Fibroblast of pulmonary artery (primary cell): ENCODE measurements at regions not wholly inside any gene's neighbourhood (a gene's known extent, or its start where the extent isn't known, plus 50 kb on each side); places are given as distances from the start of the nearest gene placed in this dataset.

Source experiments
- DNase-seq: peaks from one replicate; pipeline ENCODE4 v3.0.0-alpha.2; 2010; ENCODE audit warnings: low read depth
- H3K4me3 ChIP-seq: replicated peaks from 2 replicates; pipeline ENCODE4 v1.5.1; 2011; ENCODE audit warnings: low read depth, mild to moderate bottlenecking, control low read depth, low read length, moderate library complexity
- CTCF ChIP-seq: IDR thresholded peaks from 2 replicates; pipeline ENCODE4 v1.5.1; 2011; ENCODE audit warnings: mild to moderate bottlenecking, control low read depth, low read length, inconsistent platforms; ENCODE audit errors: missing control alignments

GRCh38 chr1:239954836-239955235, 136.8 kb upstream of the FMN2 start:
- no peak for DNase-seq
- no peak overlapping the region for H3K4me3 ChIP-seq
- TF ChIP-seq CTCF = no peak

GRCh38 chr1:239955431-239955830, 136.3 kb upstream of the FMN2 start:
- DNase-seq = no peak
- H3K4me3 ChIP-seq = no peak overlapping the region
- TF ChIP-seq CTCF = no peak

GRCh38 chr1:239956263-239956662, 135.4 kb upstream of the FMN2 start:
- no peak for TF ChIP-seq CTCF
- DNase-seq = no peak
- H3K4me3 ChIP-seq = no peak overlapping the region

- DNase-seq = no peak
- H3K4me3 ChIP-seq = no peak overlapping the region
- TF ChIP-seq CTCF = no peak
Measured at GRCh38 chr1:239958063-239958462, 133.6 kb upstream of the FMN2 start.

GRCh38 chr1:239960366-239960765, 131.3 kb upstream of the FMN2 start:
- no peak overlapping the region for H3K4me3 ChIP-seq
- no peak for TF ChIP-seq CTCF
- DNase-seq = no peak

- no peak for TF ChIP-seq CTCF
- H3K4me3 ChIP-seq = no peak overlapping the region
- no peak for DNase-seq
Measured at GRCh38 chr1:239963856-239964255, 127.8 kb upstream of the FMN2 start.

GRCh38 chr1:239976130-239976968, 115.3 kb upstream of the FMN2 start:
- H3K4me3 ChIP-seq = no peak overlapping the region
- TF ChIP-seq CTCF = peak; percentile 98
- peak; percentile 60 for DNase-seq
